ENCODE measurements at regions not wholly inside any gene's neighbourhood (a gene's known extent, or its start where the extent isn't known, plus 50 kb on each side); places are given as distances from the start of the nearest gene placed in this dataset.
"Not testable (repeated sequence)": the region's sequence is repeated elsewhere in the genome, so short reads cannot be mapped to it uniquely, and the experiment has no call there.

- H3K9ac ChIP-seq (ENCODE audit: low read depth, low read length): no peak overlapping the region
- H3K4me3 ChIP-seq (ENCODE audit: low read length): no peak overlapping the region
- H3K27me3 ChIP-seq (ENCODE audit: insufficient read depth, low read length): no peaks in the 10 kb centered on the region
- no peaks in the 10 kb centered on the region for H3K36me3 ChIP-seq (ENCODE audit: insufficient read depth, low read depth, low read length)
- H3K4me1 ChIP-seq (ENCODE audit: insufficient read depth, low read length): no peaks in the 10 kb centered on the region
- H3K27ac ChIP-seq (ENCODE audit: low read length): no peak overlapping the region
- H3K9me3 ChIP-seq (ENCODE audit: insufficient read depth, low read depth, low read length): no peaks in the 10 kb centered on the region
Observed at GRCh38 chr14:45819107-45819506, 566.1 kb upstream of the MIS18BP1 start.

GRCh38 chr14:45811155-45811554 is 558.2 kb upstream of the MIS18BP1 start:
- Histone ChIP-seq H3K4me3 (ENCODE audit: low read length) (no peak overlapping the region), H3K27me3 (ENCODE audit: insufficient read depth, low read length) (no peaks in the 10 kb centered on the region), H3K36me3 (ENCODE audit: insufficient read depth, low read depth, low read length) (no peaks in the 10 kb centered on the region), H3K27ac (ENCODE audit: low read length) (no peak overlapping the region), H3K9ac (ENCODE audit: low read depth, low read length) (no peak overlapping the region), H3K9me3 (ENCODE audit: insufficient read depth, low read depth, low read length) (no peaks in the 10 kb centered on the region), H3K4me1 (ENCODE audit: insufficient read depth, low read length) (peaks cover 12% of the 10 kb centered on the region; the same call in 1 of the 2 replicates)

GRCh38 chr14:45810152-45810872 is 557.3 kb upstream of the MIS18BP1 start:
- no peak overlapping the region for H3K4me3 ChIP-seq (ENCODE audit: low read length)

GRCh38 chr14:45807178-45807899 is 554.3 kb upstream of the MIS18BP1 start:
- Histone ChIP-seq H3K27me3 (ENCODE audit: insufficient read depth, low read length) (no peaks in the 10 kb centered on the region), H3K4me3 (ENCODE audit: low read length) (no peak overlapping the region), H3K9me3 (ENCODE audit: insufficient read depth, low read depth, low read length) (no peaks in the 10 kb centered on the region), H3K4me1 (ENCODE audit: insufficient read depth, low read length) (peaks cover 12% of the 10 kb centered on the region; the same call in 1 of the 2 replicates), H3K36me3 (ENCODE audit: insufficient read depth, low read depth, low read length) (no peaks in the 10 kb centered on the region), H3K9ac (ENCODE audit: low read depth, low read length) (no peak overlapping the region), H3K27ac (ENCODE audit: low read length) (no peak overlapping the region)

More at GRCh38 chr14:45810152-45810872, 557.3 kb upstream of the MIS18BP1 start:
- no peak overlapping the region for H3K9ac ChIP-seq (ENCODE audit: low read depth, low read length)
- no peaks in the 10 kb centered on the region for H3K9me3 ChIP-seq (ENCODE audit: insufficient read depth, low read depth, low read length)
- H3K36me3 ChIP-seq (ENCODE audit: insufficient read depth, low read depth, low read length): no peaks in the 10 kb centered on the region
- H3K27ac ChIP-seq (ENCODE audit: low read length): no peak overlapping the region
- peaks cover 12% of the 10 kb centered on the region; the same call in 1 of the 2 replicates for H3K4me1 ChIP-seq (ENCODE audit: insufficient read depth, low read length)
- no peaks in the 10 kb centered on the region for H3K27me3 ChIP-seq (ENCODE audit: insufficient read depth, low read length)

GRCh38 chr14:45799511-45799910 is 546.5 kb upstream of the MIS18BP1 start:
- Histone ChIP-seq H3K9ac (ENCODE audit: low read depth, low read length) (no peak overlapping the region), H3K4me1 (ENCODE audit: insufficient read depth, low read length) (no peaks in the 10 kb centered on the region), H3K9me3 (ENCODE audit: insufficient read depth, low read depth, low read length) (no peaks in the 10 kb centered on the region), H3K4me3 (ENCODE audit: low read length) (no peak overlapping the region), H3K27ac (ENCODE audit: low read length) (no peak overlapping the region), H3K27me3 (ENCODE audit: insufficient read depth, low read length) (no peaks in the 10 kb centered on the region), H3K36me3 (ENCODE audit: insufficient read depth, low read depth, low read length) (no peaks in the 10 kb centered on the region)

GRCh38 chr14:45798659-45799058 is 545.7 kb upstream of the MIS18BP1 start:
- no peak overlapping the region for H3K9ac ChIP-seq (ENCODE audit: low read depth, low read length)
- no peaks in the 10 kb centered on the region for H3K9me3 ChIP-seq (ENCODE audit: insufficient read depth, low read depth, low read length)

GRCh38 chr14:45796006-45796405 is 543.0 kb upstream of the MIS18BP1 start:
- not testable (repeated sequence) for H3K27ac ChIP-seq (ENCODE audit: low read length); H3K4me3 ChIP-seq (ENCODE audit: low read length); H3K4me1 ChIP-seq (ENCODE audit: insufficient read depth, low read length); H3K36me3 ChIP-seq (ENCODE audit: insufficient read depth, low read depth, low read length); H3K27me3 ChIP-seq (ENCODE audit: insufficient read depth, low read length); H3K9me3 ChIP-seq (ENCODE audit: insufficient read depth, low read depth, low read length); H3K9ac ChIP-seq (ENCODE audit: low read depth, low read length)

More at GRCh38 chr14:45798659-45799058, 545.7 kb upstream of the MIS18BP1 start:
- no peak overlapping the region for H3K4me3 ChIP-seq (ENCODE audit: low read length)
- no peaks in the 10 kb centered on the region for H3K27me3 ChIP-seq (ENCODE audit: insufficient read depth, low read length)
- H3K36me3 ChIP-seq (ENCODE audit: insufficient read depth, low read depth, low read length): no peaks in the 10 kb centered on the region
- no peak overlapping the region for H3K27ac ChIP-seq (ENCODE audit: low read length)
- H3K4me1 ChIP-seq (ENCODE audit: insufficient read depth, low read length): no peaks in the 10 kb centered on the region

- Histone ChIP-seq H3K9ac (ENCODE audit: low read depth, low read length) (no peak overlapping the region), H3K27ac (ENCODE audit: low read length) (no peak overlapping the region), H3K4me3 (ENCODE audit: low read length) (no peak overlapping the region), H3K4me1 (ENCODE audit: insufficient read depth, low read length) (no peaks in the 10 kb centered on the region), H3K27me3 (ENCODE audit: insufficient read depth, low read length) (no peaks in the 10 kb centered on the region), H3K36me3 (ENCODE audit: insufficient read depth, low read depth, low read length) (no peaks in the 10 kb centered on the region), H3K9me3 (ENCODE audit: insufficient read depth, low read depth, low read length) (peaks cover 26% of the 10 kb centered on the region)
Observed at GRCh38 chr14:45793081-45793480, 540.1 kb upstream of the MIS18BP1 start.

GRCh38 chr14:45790293-45790692 is 537.3 kb upstream of the MIS18BP1 start:
- Histone ChIP-seq H3K9ac (ENCODE audit: low read depth, low read length) (no peak overlapping the region), H3K4me1 (ENCODE audit: insufficient read depth, low read length) (no peaks in the 10 kb centered on the region), H3K27me3 (ENCODE audit: insufficient read depth, low read length) (no peaks in the 10 kb centered on the region), H3K4me3 (ENCODE audit: low read length) (no peak overlapping the region), H3K27ac (ENCODE audit: low read length) (no peak overlapping the region), H3K36me3 (ENCODE audit: insufficient read depth, low read depth, low read length) (no peaks in the 10 kb centered on the region), H3K9me3 (ENCODE audit: insufficient read depth, low read depth, low read length) (peaks cover 50% of the 10 kb centered on the region)

- Histone ChIP-seq H3K27ac (ENCODE audit: low read length) (no peak overlapping the region), H3K9me3 (ENCODE audit: insufficient read depth, low read depth, low read length) (peaks cover 67% of the 10 kb centered on the region), H3K4me3 (ENCODE audit: low read length) (no peak overlapping the region), H3K36me3 (ENCODE audit: insufficient read depth, low read depth, low read length) (no peaks in the 10 kb centered on the region), H3K9ac (ENCODE audit: low read depth, low read length) (no peak overlapping the region), H3K4me1 (ENCODE audit: insufficient read depth, low read length) (no peaks in the 10 kb centered on the region), H3K27me3 (ENCODE audit: insufficient read depth, low read length) (no peaks in the 10 kb centered on the region)
Observed at GRCh38 chr14:45787167-45787566, 534.2 kb upstream of the MIS18BP1 start.

GRCh38 chr14:45786266-45786665 is 533.3 kb upstream of the MIS18BP1 start:
- Histone ChIP-seq H3K36me3 (ENCODE audit: insufficient read depth, low read depth, low read length) (no peaks in the 10 kb centered on the region), H3K27ac (ENCODE audit: low read length) (no peak overlapping the region), H3K9ac (ENCODE audit: low read depth, low read length) (no peak overlapping the region), H3K4me1 (ENCODE audit: insufficient read depth, low read length) (no peaks in the 10 kb centered on the region), H3K9me3 (ENCODE audit: insufficient read depth, low read depth, low read length) (peaks cover 71% of the 10 kb centered on the region), H3K27me3 (ENCODE audit: insufficient read depth, low read length) (no peaks in the 10 kb centered on the region), H3K4me3 (ENCODE audit: low read length) (peak overlapping the region; percentile 7; the same call in 1 of the 2 replicates)

- Histone ChIP-seq H3K4me1 (ENCODE audit: insufficient read depth, low read length) (no peaks in the 10 kb centered on the region), H3K9ac (ENCODE audit: low read depth, low read length) (no peak overlapping the region), H3K27me3 (ENCODE audit: insufficient read depth, low read length) (no peaks in the 10 kb centered on the region), H3K9me3 (ENCODE audit: insufficient read depth, low read depth, low read length) (peaks cover 64% of the 10 kb centered on the region), H3K4me3 (ENCODE audit: low read length) (no peak overlapping the region; the same call in 1 of the 2 replicates), H3K36me3 (ENCODE audit: insufficient read depth, low read depth, low read length) (no peaks in the 10 kb centered on the region), H3K27ac (ENCODE audit: low read length) (no peak overlapping the region)
Observed at GRCh38 chr14:45785240-45785639, 532.2 kb upstream of the MIS18BP1 start.

Data from iPS-20b (cell line).